NCI-H1694 treated with DMSO at 0.1 percent for 48 hours (cell line): ENCODE measurements at regions not wholly inside any gene's neighbourhood (a gene's known extent, or its start where the extent isn't known, plus 50 kb on each side); places are given as distances from the start of the nearest gene placed in this dataset.
A peak's percentile ranks its signal among the peaks of the same experiment; 100 is the strongest.

ENCODE experiments used
- DNase-seq: peaks from one replicate; lab custom pipeline; 2025; lab: John Stamatoyannopoulos, UW

- no peak for DNase-seq
These were observed 285.0 kb upstream of the ATP2B1 start for GRCh38 chr12:89993632-89994031.

GRCh38 chr12:89992668-89993451 is 284.2 kb upstream of the ATP2B1 start:
- DNase-seq, result no peak

GRCh38 chr12:89991807-89992590 is 283.4 kb upstream of the ATP2B1 start:
- no peak for DNase-seq

GRCh38 chr12:89988188-89988915 is 279.7 kb upstream of the ATP2B1 start:
- no peak for DNase-seq

- DNase-seq, result no peak
These were observed 277.3 kb upstream of the ATP2B1 start for GRCh38 chr12:89985935-89986334.

- peak; percentile 3 for DNase-seq
These were observed 276.2 kb upstream of the ATP2B1 start for GRCh38 chr12:89984846-89985245.

GRCh38 chr12:89983622-89984021 is 275.0 kb upstream of the ATP2B1 start:
- no peak for DNase-seq

GRCh38 chr12:89980236-89980635 is 271.6 kb upstream of the ATP2B1 start:
- DNase-seq, result no peak

GRCh38 chr12:89977405-89978085 is 268.9 kb upstream of the ATP2B1 start:
- DNase-seq, result no peak

- no peak for DNase-seq
These were observed 268.2 kb upstream of the ATP2B1 start for GRCh38 chr12:89976866-89977265.

GRCh38 chr12:89975574-89975973 is 266.9 kb upstream of the ATP2B1 start:
- DNase-seq, result no peak

GRCh38 chr12:89971880-89972279 is 263.2 kb upstream of the ATP2B1 start:
- no peak for DNase-seq

GRCh38 chr12:89970722-89971121 is 262.1 kb upstream of the ATP2B1 start:
- no peak for DNase-seq

- DNase-seq, result no peak
These were observed 260.5 kb upstream of the ATP2B1 start for GRCh38 chr12:89969093-89969492.

- no peak for DNase-seq
These were observed 259.6 kb upstream of the ATP2B1 start for GRCh38 chr12:89968151-89968700.

- no peak for DNase-seq
These were observed 258.0 kb upstream of the ATP2B1 start for GRCh38 chr12:89966495-89967240.

- no peak for DNase-seq
These were observed 257.4 kb upstream of the ATP2B1 start for GRCh38 chr12:89965993-89966392.

GRCh38 chr12:89962648-89963047 is 254.0 kb upstream of the ATP2B1 start:
- DNase-seq, result no peak

GRCh38 chr12:89960607-89961394 is 252.2 kb upstream of the ATP2B1 start:
- DNase-seq, result no peak

- no peak for DNase-seq
These were observed 251.4 kb upstream of the ATP2B1 start for GRCh38 chr12:89960011-89960507.
